ENCODE measurements at regions not wholly inside any gene's neighbourhood (a gene's known extent, or its start where the extent isn't known, plus 50 kb on each side); places are given as distances from the start of the nearest gene placed in this dataset.

GRCh38 chr4:65023883-65024670 lies 614.8 kb upstream of the TECRL start:
- H3K27me3 ChIP-seq (ENCODE audit: low read depth, low read length), result no peaks in the 10 kb centered on the region
- peaks cover 5% of the 10 kb centered on the region for H3K36me3 ChIP-seq (replicated peaks; ENCODE audit: low read depth, low read length)
- H3K4me3 ChIP-seq (ENCODE audit: low read length), result peak overlapping the region; percentile 73
- H3K4me1 ChIP-seq (ENCODE audit: low read length), result peaks cover 50% of the 10 kb centered on the region
- TF ChIP-seq EZH2phosphoT487 (IDR thresholded peaks at IDR 0.05; ENCODE audit: low read depth) (no peak), CTCF (IDR thresholded peaks at IDR 0.05; ENCODE audit: low read depth, low read length) (no peak)
- peak overlapping the region; percentile 58 for H3K9ac ChIP-seq (ENCODE audit: low read length)
- no peaks in the 10 kb centered on the region for H3K9me3 ChIP-seq (ENCODE audit: insufficient read depth, low read length)
- H3K4me2 ChIP-seq (ENCODE audit: low read length), result peak overlapping the region; percentile 51
- peak overlapping the region; percentile 94; the same call in 1 of the 2 replicates for H2AFZ ChIP-seq (ENCODE audit: low read depth, low read length)
- H3K27ac ChIP-seq (ENCODE audit: low read length), result peak overlapping the region; percentile 70
- H3K79me2 ChIP-seq (ENCODE audit: low read length), result peaks cover 40% of the 10 kb centered on the region
- no peaks in the 10 kb centered on the region for H4K20me1 ChIP-seq (ENCODE audit: insufficient read depth, low read length)

- peak overlapping the region; percentile 51 for H3K4me2 ChIP-seq (ENCODE audit: low read length)
Observed at GRCh38 chr4:65023081-65023480, 613.8 kb upstream of the TECRL start.

GRCh38 chr4:65021737-65022136 lies 612.5 kb upstream of the TECRL start:
- peak overlapping the region; percentile 47 for H3K9ac ChIP-seq (ENCODE audit: low read length)
- H2AFZ ChIP-seq (ENCODE audit: low read depth, low read length), result peak overlapping the region; percentile 79
- peaks cover 70% of the 10 kb centered on the region for H3K4me1 ChIP-seq (ENCODE audit: low read length)
- TF ChIP-seq CTCF (IDR thresholded peaks at IDR 0.05; ENCODE audit: low read depth, low read length) (no peak), EZH2phosphoT487 (IDR thresholded peaks at IDR 0.05; ENCODE audit: low read depth) (no peak)
- H3K79me2 ChIP-seq (ENCODE audit: low read length), result peaks cover 62% of the 10 kb centered on the region
- no peaks in the 10 kb centered on the region for H4K20me1 ChIP-seq (ENCODE audit: insufficient read depth, low read length)
- no peaks in the 10 kb centered on the region for H3K9me3 ChIP-seq (ENCODE audit: insufficient read depth, low read length)
- peak overlapping the region; percentile 51 for H3K4me2 ChIP-seq (ENCODE audit: low read length)
- peak overlapping the region; percentile 53 for H3K4me3 ChIP-seq (ENCODE audit: low read length)
- H3K27me3 ChIP-seq (ENCODE audit: low read depth, low read length), result no peaks in the 10 kb centered on the region
- peak overlapping the region; percentile 89 for H3K27ac ChIP-seq (ENCODE audit: low read length)
- H3K36me3 ChIP-seq (replicated peaks; ENCODE audit: low read depth, low read length), result peaks cover 5% of the 10 kb centered on the region

More at GRCh38 chr4:65023081-65023480, 613.8 kb upstream of the TECRL start:
- H3K4me3 ChIP-seq (ENCODE audit: low read length), result peak overlapping the region; percentile 73
- H3K27ac ChIP-seq (ENCODE audit: low read length), result peak overlapping the region; percentile 70
- peaks cover 50% of the 10 kb centered on the region for H3K79me2 ChIP-seq (ENCODE audit: low read length)
- H3K9ac ChIP-seq (ENCODE audit: low read length), result peak overlapping the region; percentile 58
- H4K20me1 ChIP-seq (ENCODE audit: insufficient read depth, low read length), result no peaks in the 10 kb centered on the region
- no peaks in the 10 kb centered on the region for H3K27me3 ChIP-seq (ENCODE audit: low read depth, low read length)
- H3K4me1 ChIP-seq (ENCODE audit: low read length), result peaks cover 60% of the 10 kb centered on the region
- no peaks in the 10 kb centered on the region for H3K9me3 ChIP-seq (ENCODE audit: insufficient read depth, low read length)
- no peak for TF ChIP-seq CTCF (IDR thresholded peaks at IDR 0.05; ENCODE audit: low read depth, low read length)
- no peak for TF ChIP-seq EZH2phosphoT487 (IDR thresholded peaks at IDR 0.05; ENCODE audit: low read depth)
- H3K36me3 ChIP-seq (replicated peaks; ENCODE audit: low read depth, low read length), result peaks cover 5% of the 10 kb centered on the region
- H2AFZ ChIP-seq (ENCODE audit: low read depth, low read length), result peak overlapping the region; percentile 94

- Histone ChIP-seq H3K9me3 (ENCODE audit: insufficient read depth, low read length) (no peaks in the 10 kb centered on the region), H2AFZ (ENCODE audit: low read depth, low read length) (no peak overlapping the region), H4K20me1 (ENCODE audit: insufficient read depth, low read length) (no peaks in the 10 kb centered on the region), H3K27me3 (ENCODE audit: low read depth, low read length) (no peaks in the 10 kb centered on the region), H3K36me3 (replicated peaks; ENCODE audit: low read depth, low read length) (peaks cover 5% of the 10 kb centered on the region), H3K4me1 (ENCODE audit: low read length) (peaks cover 73% of the 10 kb centered on the region), H3K79me2 (ENCODE audit: low read length) (peaks cover 66% of the 10 kb centered on the region), H3K4me2 (ENCODE audit: low read length) (peak overlapping the region; percentile 51), H3K9ac (ENCODE audit: low read length) (peak overlapping the region; percentile 47; the same call in 1 of the 2 replicates), H3K27ac (ENCODE audit: low read length) (peak overlapping the region; percentile 89), H3K4me3 (ENCODE audit: low read length) (peak overlapping the region; percentile 53)
- TF ChIP-seq CTCF (IDR thresholded peaks at IDR 0.05; ENCODE audit: low read depth, low read length), result no peak
- TF ChIP-seq EZH2phosphoT487 (IDR thresholded peaks at IDR 0.05; ENCODE audit: low read depth), result no peak
Observed at GRCh38 chr4:65021149-65021548, 611.9 kb upstream of the TECRL start.
